Tibial nerve (tissue), 4 donors: ENCODE measurements at regions not wholly inside any gene's neighbourhood (a gene's known extent, or its start where the extent isn't known, plus 50 kb on each side); places are given as distances from the start of the nearest gene placed in this dataset.

Experiments used
- DNase-seq, 2 donors: peaks; one replicate each; pipeline ENCODE4 v3.0.0-alpha.2; 2019; ENCODE audit warnings: low spot score in 2 of 2
- H3K27ac ChIP-seq, 4 donors: fragments of 200-600 bp; sonication (generic) in 3 of 4; one replicate each; pipeline ENCODE4 v1.5.1; 2017 to 2019; ENCODE audit warnings: mild to moderate bottlenecking in 1 of 4
- H3K27me3 ChIP-seq, 2 donors: fragments of 200-600 bp; sonication (generic) in 1 of 2; one replicate each; pipeline versions ENCODE4 v1.5.1 to v1.6.0; 2017 to 2019
- H3K36me3 ChIP-seq, 3 donors: fragments of 200-600 bp; sonication (generic); one replicate each; pipeline ENCODE4 v1.5.1; 2018 to 2019
- H3K4me1 ChIP-seq, 4 donors: fragments of 200-600 bp; sonication (generic) in 3 of 4; one replicate each; pipeline ENCODE4 v1.5.1; 2017 to 2019
- H3K4me3 ChIP-seq, 4 donors: fragments of 200-600 bp; sonication (generic) in 3 of 4; one replicate each; pipeline ENCODE4 v1.5.1; 2017 to 2019; ENCODE audit warnings: mild to moderate bottlenecking in 1 of 4, moderate library complexity in 1 of 4
- H3K9me3 ChIP-seq, 4 donors: fragments of 200-600 bp; sonication (generic) in 3 of 4; one replicate each; pipeline ENCODE4 v1.5.1; 2017 to 2019
- CTCF ChIP-seq, 5 experiments: fragments of 200-600 bp in 3 of 5; fragments of 450-650 bp in 2 of 5; sonication (generic) in 3 of 5; IDR thresholded peaks; one replicate each; pipeline ENCODE4 v1.5.1; 2016 to 2019; ENCODE audit warnings: antibody characterized with exemption in 5 of 5, mild to moderate bottlenecking in 3 of 5, moderate library complexity in 2 of 5
- EP300 ChIP-seq, 2 donors: sonication (generic); formaldehyde crosslinking; IDR thresholded peaks; one replicate each; pipeline ENCODE4 v1.6.1; 2017; ENCODE audit warnings: antibody characterized with exemption in 2 of 2, mild to moderate bottlenecking in 1 of 2
- POLR2A ChIP-seq, 2 donors: fragments of 450-650 bp; IDR thresholded peaks; one replicate each; pipeline ENCODE4 v1.6.1; 2017; ENCODE audit warnings: antibody characterized with exemption in 2 of 2, mild to moderate bottlenecking in 2 of 2, moderate library complexity in 2 of 2
- WGBS, 2 donors: methylation state at CpG; one replicate each; pipeline ENCODE4 v1.1.5; 2018; 5-methylcytosine and 5-hydroxymethylcytosine counted together

GRCh38 chr13:105971312-105971711 lies 564.1 kb downstream of the EFNB2 start:
- H3K27me3 ChIP-seq = no peaks in the 10 kb centered on the region
- no peaks in the 10 kb centered on the region for H3K9me3 ChIP-seq
- no peak overlapping the region for H3K4me3 ChIP-seq
- H3K27ac ChIP-seq = no peak overlapping the region
- no peak for TF ChIP-seq EP300 (IDR thresholded peaks at IDR 0.05)
- TF ChIP-seq CTCF (IDR thresholded peaks at IDR 0.05) = no peak
- no peak for TF ChIP-seq POLR2A (IDR thresholded peaks at IDR 0.05)
- no peak for DNase-seq
- H3K4me1 ChIP-seq = peaks cover 0 to 11% (median 4%) of the 10 kb centered on the region in 4 donors
- WGBS, 2 donors = 52 to 53% methylated on average over 4 of the region's 4 CpGs
- no peaks in the 10 kb centered on the region for H3K36me3 ChIP-seq

- TF ChIP-seq CTCF (IDR thresholded peaks at IDR 0.05) (no peak), POLR2A (IDR thresholded peaks at IDR 0.05) (no peak), EP300 (IDR thresholded peaks at IDR 0.05) (no peak)
- no peak for DNase-seq
- Histone ChIP-seq H3K4me3 (no peak overlapping the region), H3K4me1 (peaks cover 0 to 11% (median 4%) of the 10 kb centered on the region in 4 donors), H3K9me3 (no peaks in the 10 kb centered on the region), H3K27ac (no peak overlapping the region), H3K36me3 (no peaks in the 10 kb centered on the region), H3K27me3 (no peaks in the 10 kb centered on the region)
- 37 to 47% methylated on average over 4 of the region's 4 CpGs for WGBS, 2 donors
These were observed 565.7 kb downstream of the EFNB2 start for GRCh38 chr13:105969761-105970160.

GRCh38 chr13:105965910-105966309 lies 569.6 kb downstream of the EFNB2 start:
- no peaks in the 10 kb centered on the region for H3K4me1 ChIP-seq
- no peak overlapping the region for H3K4me3 ChIP-seq
- H3K9me3 ChIP-seq = no peaks in the 10 kb centered on the region
- 77 to 81% methylated on average over 7 of the region's 7 CpGs for WGBS, 2 donors
- no peak for DNase-seq
- no peaks in the 10 kb centered on the region for H3K36me3 ChIP-seq
- TF ChIP-seq POLR2A (IDR thresholded peaks at IDR 0.05) = no peak
- TF ChIP-seq CTCF (IDR thresholded peaks at IDR 0.05) = no peak
- TF ChIP-seq EP300 (IDR thresholded peaks at IDR 0.05) = no peak
- no peaks in the 10 kb centered on the region for H3K27me3 ChIP-seq
- no peak overlapping the region for H3K27ac ChIP-seq

- Histone ChIP-seq H3K4me1 (no peaks in the 10 kb centered on the region), H3K27ac (no peak overlapping the region), H3K9me3 (no peaks in the 10 kb centered on the region), H3K4me3 (no peak overlapping the region), H3K36me3 (no peaks in the 10 kb centered on the region), H3K27me3 (no peaks in the 10 kb centered on the region)
- WGBS, 2 donors = 92 to 97% methylated on average over 7 of the region's 7 CpGs
- no peak for DNase-seq
- TF ChIP-seq CTCF (IDR thresholded peaks at IDR 0.05) (no peak), EP300 (IDR thresholded peaks at IDR 0.05) (no peak), POLR2A (IDR thresholded peaks at IDR 0.05) (no peak)
These were observed 573.4 kb downstream of the EFNB2 start for GRCh38 chr13:105962080-105962479.

GRCh38 chr13:105961438-105961837 lies 574.0 kb downstream of the EFNB2 start:
- Histone ChIP-seq H3K36me3 (no peaks in the 10 kb centered on the region), H3K4me3 (no peak overlapping the region), H3K4me1 (no peaks in the 10 kb centered on the region), H3K27ac (no peak overlapping the region), H3K9me3 (no peaks in the 10 kb centered on the region), H3K27me3 (no peaks in the 10 kb centered on the region)
- 88 to 91% methylated on average over 5 of the region's 5 CpGs for WGBS, 2 donors
- no peak for DNase-seq
- TF ChIP-seq CTCF (IDR thresholded peaks at IDR 0.05) (no peak), POLR2A (IDR thresholded peaks at IDR 0.05) (no peak), EP300 (IDR thresholded peaks at IDR 0.05) (no peak)
